Mucosa of stomach (tissue), 1 donor: ENCODE measurements at regions not wholly inside any gene's neighbourhood (a gene's known extent, or its start where the extent isn't known, plus 50 kb on each side); places are given as distances from the start of the nearest gene placed in this dataset.

Experiments
- H3K27me3 ChIP-seq: one replicate; pipeline ENCODE4 v1.7.0; 2013; ENCODE audit warnings: mild to moderate bottlenecking, low read length; ENCODE audit not compliant: control insufficient read depth, insufficient read depth
- H3K36me3 ChIP-seq: one replicate; pipeline ENCODE4 v1.7.0; 2013; ENCODE audit warnings: low read length; ENCODE audit not compliant: control insufficient read depth, insufficient read depth
- H3K4me1 ChIP-seq: one replicate; pipeline ENCODE4 v1.7.0; 2013; ENCODE audit warnings: mild to moderate bottlenecking, low read length; ENCODE audit not compliant: control insufficient read depth, insufficient read depth
- H3K4me3 ChIP-seq: one replicate; pipeline ENCODE4 v1.7.0; 2013; ENCODE audit warnings: low read length
- H3K9ac ChIP-seq: one replicate; pipeline ENCODE4 v1.7.0; 2013; ENCODE audit warnings: mild to moderate bottlenecking, low read length, moderate library complexity
- H3K9me3 ChIP-seq: one replicate; pipeline ENCODE4 v1.7.0; 2013; ENCODE audit warnings: mild to moderate bottlenecking, low read length, moderate library complexity; ENCODE audit not compliant: control insufficient read depth
- donor health status: Pancreatic carcinoma.

GRCh38 chr11:129257512-129257911 lies 65.4 kb upstream of the ARHGAP32 start:
- H3K36me3 ChIP-seq, result no peaks in the 10 kb centered on the region
- no peak overlapping the region for H3K9ac ChIP-seq
- no peaks in the 10 kb centered on the region for H3K9me3 ChIP-seq
- H3K4me1 ChIP-seq, result peaks cover 4% of the 10 kb centered on the region
- H3K27me3 ChIP-seq, result no peaks in the 10 kb centered on the region
- H3K4me3 ChIP-seq, result no peak overlapping the region

GRCh38 chr11:129252621-129253020 lies 60.5 kb upstream of the ARHGAP32 start:
- Histone ChIP-seq H3K9me3 (no peaks in the 10 kb centered on the region), H3K4me3 (no peak overlapping the region), H3K36me3 (no peaks in the 10 kb centered on the region), H3K27me3 (no peaks in the 10 kb centered on the region), H3K9ac (no peak overlapping the region), H3K4me1 (no peaks in the 10 kb centered on the region)

GRCh38 chr11:129251067-129251466 lies 58.9 kb upstream of the ARHGAP32 start:
- Histone ChIP-seq H3K36me3 (no peaks in the 10 kb centered on the region), H3K9ac (no peak overlapping the region), H3K4me3 (no peak overlapping the region), H3K27me3 (no peaks in the 10 kb centered on the region), H3K4me1 (no peaks in the 10 kb centered on the region), H3K9me3 (no peaks in the 10 kb centered on the region)

- Histone ChIP-seq H3K9ac (no peak overlapping the region), H3K4me3 (no peak overlapping the region), H3K9me3 (no peaks in the 10 kb centered on the region), H3K36me3 (no peaks in the 10 kb centered on the region), H3K27me3 (no peaks in the 10 kb centered on the region), H3K4me1 (no peaks in the 10 kb centered on the region)
Measured at GRCh38 chr11:129249923-129250322, 57.8 kb upstream of the ARHGAP32 start.

GRCh38 chr11:129249351-129249750 lies 57.2 kb upstream of the ARHGAP32 start:
- Histone ChIP-seq H3K4me1 (no peaks in the 10 kb centered on the region), H3K9ac (no peak overlapping the region), H3K4me3 (no peak overlapping the region), H3K9me3 (no peaks in the 10 kb centered on the region), H3K36me3 (no peaks in the 10 kb centered on the region), H3K27me3 (no peaks in the 10 kb centered on the region)

GRCh38 chr11:129248618-129249017 lies 56.5 kb upstream of the ARHGAP32 start:
- Histone ChIP-seq H3K4me3 (no peak overlapping the region), H3K9me3 (no peaks in the 10 kb centered on the region), H3K36me3 (no peaks in the 10 kb centered on the region), H3K9ac (no peak overlapping the region), H3K4me1 (no peaks in the 10 kb centered on the region), H3K27me3 (no peaks in the 10 kb centered on the region)

- no peaks in the 10 kb centered on the region for H3K4me1 ChIP-seq
- no peak overlapping the region for H3K4me3 ChIP-seq
- no peaks in the 10 kb centered on the region for H3K27me3 ChIP-seq
- H3K36me3 ChIP-seq, result no peaks in the 10 kb centered on the region
- H3K9me3 ChIP-seq, result no peaks in the 10 kb centered on the region
- H3K9ac ChIP-seq, result no peak overlapping the region
Measured at GRCh38 chr11:129247135-129247534, 55.0 kb upstream of the ARHGAP32 start.

- no peaks in the 10 kb centered on the region for H3K9me3 ChIP-seq
- no peaks in the 10 kb centered on the region for H3K36me3 ChIP-seq
- H3K4me1 ChIP-seq, result no peaks in the 10 kb centered on the region
- no peak overlapping the region for H3K4me3 ChIP-seq
- no peaks in the 10 kb centered on the region for H3K27me3 ChIP-seq
- H3K9ac ChIP-seq, result no peak overlapping the region
Measured at GRCh38 chr11:129242855-129243254, 50.7 kb upstream of the ARHGAP32 start.
